NCI-H345 (cell line): ENCODE measurements at regions not wholly inside any gene's neighbourhood (a gene's known extent, or its start where the extent isn't known, plus 50 kb on each side); places are given as distances from the start of the nearest gene placed in this dataset.
"Not testable (repeated sequence)": the region's sequence is repeated elsewhere in the genome, so short reads cannot be mapped to it uniquely, and the experiment has no call there.

ENCODE experiments used
- DNase-seq: peaks from one replicate; lab custom pipeline; 2025; lab: John Stamatoyannopoulos, UW

GRCh38 chr5:172548981-172549687, 91.9 kb upstream of the NEURL1B start:
- DNase-seq = no peak

DNA sequence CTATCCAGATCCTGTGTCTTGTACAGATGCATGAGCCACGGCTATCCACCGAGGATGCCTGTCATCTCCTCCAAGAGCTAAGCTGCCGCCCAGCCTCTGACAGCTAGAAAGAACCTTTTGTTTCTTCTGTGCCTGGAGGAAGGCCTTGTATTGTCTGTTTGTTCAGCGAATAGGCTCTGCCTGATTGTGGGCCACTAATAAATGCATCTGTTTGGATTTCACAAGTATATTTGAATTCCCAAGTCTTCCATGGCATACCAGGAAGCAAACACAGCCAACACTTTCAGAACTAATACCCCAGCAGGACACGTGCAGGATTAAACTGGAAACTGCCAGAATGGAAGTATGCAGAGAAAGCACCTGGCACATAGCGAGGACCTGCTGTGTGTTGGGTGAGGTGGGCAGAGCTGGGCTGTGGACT, 92.7 kb upstream of the NEURL1B start:
- DNase-seq = peak; percentile 57

DNA sequence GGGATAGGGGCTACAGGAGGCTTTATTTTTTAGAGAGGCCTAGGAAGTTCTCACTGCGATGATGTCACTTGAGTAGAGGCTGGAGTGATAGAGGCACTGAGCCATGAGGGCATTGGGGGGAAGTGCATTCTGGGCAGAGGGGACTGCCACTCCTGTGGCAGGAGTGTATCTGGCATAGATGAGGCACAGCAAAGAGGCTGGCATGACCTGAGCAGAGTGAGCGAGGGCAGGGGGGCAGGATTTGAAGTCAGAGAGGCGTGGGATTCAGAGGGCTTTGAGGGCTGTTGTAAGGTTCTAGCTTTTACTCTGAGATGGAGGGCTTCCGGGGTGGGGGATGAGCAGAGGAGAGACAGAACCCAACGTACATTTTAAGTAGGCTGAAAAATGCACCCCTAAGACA, 91.9 kb upstream of the SH3PXD2B start:
- DNase-seq = no peak

DNA sequence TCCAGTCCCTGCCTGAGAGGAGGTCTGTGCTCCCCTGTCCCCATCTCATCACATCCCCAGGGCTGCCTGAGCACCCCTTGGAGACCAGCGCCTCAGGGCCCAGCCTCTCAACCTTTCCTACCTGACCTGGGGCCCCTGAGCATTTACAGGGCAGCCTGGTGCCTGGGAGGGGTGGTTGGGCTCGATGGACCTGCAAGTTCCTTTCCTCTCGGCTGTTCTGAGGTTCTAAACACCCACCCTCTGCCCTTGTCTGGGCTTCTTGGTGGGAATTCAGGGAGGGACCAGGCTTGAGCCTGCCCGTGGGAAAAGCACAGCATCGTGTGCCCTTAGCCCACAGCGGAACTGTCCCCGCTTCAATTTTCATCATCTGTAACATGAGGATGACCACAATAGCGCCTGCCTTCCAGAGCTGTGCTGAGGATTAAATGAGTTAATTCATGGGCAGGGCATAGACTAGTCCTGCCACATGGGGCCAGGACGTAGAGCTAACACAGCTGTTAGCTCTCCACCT, 91.0 kb upstream of the SH3PXD2B start:
- no peak for DNase-seq

- DNase-seq = peak; percentile 70
Measured at GRCh38 chr5:172544371-172545095, 90.2 kb upstream of the SH3PXD2B start.

- peak; percentile 40 for DNase-seq
Measured at GRCh38 chr5:172543484-172544298, 89.4 kb upstream of the SH3PXD2B start.

DNA sequence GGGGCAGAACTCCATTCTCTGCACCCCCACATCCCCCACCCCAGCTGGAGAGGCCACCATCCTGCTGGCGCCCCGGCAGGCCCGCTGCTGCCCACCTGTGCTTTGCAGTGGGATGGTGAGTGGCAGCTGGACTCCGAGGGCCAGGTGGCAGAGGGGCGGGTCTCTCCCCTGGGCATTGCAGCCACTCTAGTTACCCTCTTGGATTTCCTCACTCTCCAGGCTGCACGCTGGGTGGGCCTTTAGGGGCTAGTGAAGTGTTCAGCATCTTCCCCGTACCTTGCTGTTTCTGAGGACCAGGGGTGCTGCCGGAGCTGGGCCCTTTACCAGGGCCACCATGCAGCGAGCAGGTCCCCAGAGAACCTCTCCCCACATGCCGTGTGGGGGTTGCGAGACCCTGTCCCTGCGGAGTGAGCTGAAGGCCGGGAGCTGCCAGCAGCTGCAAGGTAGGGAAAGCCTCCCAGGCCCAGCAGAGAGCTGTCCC, 88.4 kb upstream of the SH3PXD2B start:
- peak; percentile 72 for DNase-seq

- no peak for DNase-seq
Measured at GRCh38 chr5:172541773-172542136, 87.4 kb upstream of the SH3PXD2B start.

DNA sequence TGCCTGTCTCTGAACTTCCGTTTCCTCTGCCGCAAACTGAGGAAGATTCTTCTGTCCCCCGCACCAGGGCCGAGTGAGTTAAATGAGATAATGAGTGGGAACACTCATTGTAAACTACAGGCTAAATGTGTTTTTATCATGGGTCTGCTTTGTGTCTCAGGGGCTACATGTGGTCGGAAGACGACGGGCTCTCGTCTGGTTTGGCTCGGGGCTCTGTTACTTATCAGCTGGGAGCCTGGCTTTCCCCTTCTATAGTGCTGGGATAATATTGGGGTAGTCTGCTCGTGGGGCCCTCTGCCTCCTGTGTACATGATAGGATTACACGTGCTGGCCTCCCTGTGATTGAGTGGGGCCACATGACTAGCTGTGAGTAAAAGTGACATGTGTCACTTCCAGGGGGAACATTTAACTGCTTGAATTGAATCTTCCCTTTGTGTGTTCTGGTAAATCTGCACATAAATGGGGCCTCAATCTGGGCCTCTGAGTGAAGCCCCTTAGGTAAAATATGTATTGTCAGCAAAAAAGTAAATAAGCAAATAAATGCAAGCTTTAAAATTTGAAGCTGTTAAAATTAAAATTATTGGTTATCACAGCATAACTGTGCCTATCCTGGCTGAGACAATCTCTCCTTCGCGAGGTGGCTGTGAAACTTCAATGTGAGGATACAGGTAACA, 86.9 kb upstream of the SH3PXD2B start:
- no peak for DNase-seq

DNA sequence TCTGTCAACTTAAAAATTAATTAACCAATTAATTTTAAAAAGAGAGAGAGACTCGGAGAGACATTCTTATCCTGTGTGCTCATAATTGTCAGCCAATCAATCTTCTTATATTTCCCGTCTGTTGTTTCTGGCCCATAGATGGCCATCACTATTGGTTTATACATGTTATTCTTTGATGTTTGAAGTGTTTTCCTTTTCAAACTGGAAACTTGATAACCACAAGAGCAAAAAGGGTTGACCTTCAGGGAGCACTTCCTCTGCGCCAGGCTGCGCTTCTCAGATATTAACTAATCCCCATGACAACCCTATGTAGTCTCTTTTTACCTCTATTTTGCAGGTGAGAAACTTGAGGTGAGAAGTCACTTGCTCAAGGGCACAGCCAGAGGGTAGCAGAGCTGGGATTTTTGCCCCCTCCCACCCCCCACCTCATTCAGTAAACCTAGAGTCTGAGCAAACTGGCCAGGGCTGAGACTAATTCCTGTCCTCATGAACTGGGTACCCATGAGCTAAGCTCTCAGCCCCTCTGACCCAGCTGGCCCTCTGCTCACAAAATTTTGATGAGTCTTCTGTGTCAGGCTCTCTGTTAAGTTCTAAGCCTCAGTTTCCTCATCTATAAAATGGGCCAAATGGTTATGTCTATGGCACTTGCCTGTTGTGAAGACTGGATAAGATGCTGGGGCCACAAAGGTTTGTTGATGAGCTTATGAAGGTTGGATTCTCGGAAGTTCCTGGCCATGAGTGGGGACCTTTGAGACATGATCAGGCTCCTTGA, 86.0 kb upstream of the SH3PXD2B start:
- no peak for DNase-seq

- DNase-seq = no peak
Measured at GRCh38 chr5:172535108-172535445, 80.8 kb upstream of the SH3PXD2B start.

GRCh38 chr5:172534229-172535107, 80.1 kb upstream of the SH3PXD2B start:
- peak; percentile 16 for DNase-seq

GRCh38 chr5:172533399-172534228, 79.3 kb upstream of the SH3PXD2B start:
- peak; percentile 70 for DNase-seq

GRCh38 chr5:172533058-172533398, 78.7 kb upstream of the SH3PXD2B start:
- no peak for DNase-seq

- DNase-seq = not testable (repeated sequence)
Measured at GRCh38 chr5:172532439-172532838, 78.1 kb upstream of the SH3PXD2B start.

DNA sequence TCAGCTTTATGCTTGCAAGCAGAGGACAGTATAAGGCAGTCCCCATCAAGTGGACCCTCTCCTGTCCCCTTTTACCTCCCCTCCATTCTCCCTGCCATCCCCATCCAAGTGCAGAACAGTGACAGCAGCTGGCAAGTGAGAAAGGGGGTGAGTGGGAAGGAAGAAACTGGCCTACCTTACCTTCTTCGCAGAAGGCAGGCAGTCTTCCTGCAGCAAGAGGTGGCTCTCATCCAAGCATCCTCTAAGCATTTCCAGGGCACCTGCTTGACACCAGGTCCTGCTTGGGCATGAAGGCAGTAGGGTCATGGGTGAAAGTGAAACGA, 77.3 kb upstream of the SH3PXD2B start:
- DNase-seq = no peak

DNA sequence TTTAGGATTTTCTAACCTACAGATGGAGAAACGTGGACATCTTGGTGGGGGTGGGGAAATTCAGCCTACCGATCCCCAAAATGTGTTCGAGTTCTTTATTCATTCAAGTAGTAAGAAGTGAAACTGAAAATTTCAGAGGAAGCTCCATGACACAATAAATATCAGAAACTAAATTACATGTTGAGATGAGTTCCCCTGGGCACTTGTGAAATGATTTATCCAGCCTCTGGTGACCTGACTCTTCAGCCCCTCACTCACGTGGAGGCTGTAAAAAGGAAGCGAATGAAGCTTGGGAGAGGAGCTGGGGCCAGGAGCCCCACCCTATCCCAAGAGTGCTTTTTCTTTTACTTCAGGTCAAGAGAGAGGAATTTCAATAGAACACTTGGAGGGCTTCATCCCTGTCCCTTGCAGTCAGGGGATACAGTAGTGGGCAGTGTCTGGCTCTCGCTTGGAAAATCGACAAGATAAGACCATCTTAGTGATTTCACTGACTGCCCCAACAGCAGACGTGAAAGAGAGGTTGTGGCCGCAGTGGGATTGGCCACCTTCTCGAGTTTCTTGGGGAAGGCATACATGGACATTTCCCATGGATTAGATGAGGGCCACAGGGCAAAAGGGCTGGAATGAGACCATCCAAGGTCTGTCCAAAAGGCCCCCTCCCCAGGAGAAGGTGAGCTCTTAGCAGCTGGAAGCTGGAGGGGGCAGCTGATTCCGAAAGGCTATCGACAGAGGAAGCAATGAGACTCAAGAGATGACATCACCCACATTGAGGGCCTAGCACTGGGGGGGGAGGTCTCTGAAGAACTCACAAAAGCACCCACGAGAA, 76.8 kb upstream of the SH3PXD2B start:
- DNase-seq = no peak

DNA sequence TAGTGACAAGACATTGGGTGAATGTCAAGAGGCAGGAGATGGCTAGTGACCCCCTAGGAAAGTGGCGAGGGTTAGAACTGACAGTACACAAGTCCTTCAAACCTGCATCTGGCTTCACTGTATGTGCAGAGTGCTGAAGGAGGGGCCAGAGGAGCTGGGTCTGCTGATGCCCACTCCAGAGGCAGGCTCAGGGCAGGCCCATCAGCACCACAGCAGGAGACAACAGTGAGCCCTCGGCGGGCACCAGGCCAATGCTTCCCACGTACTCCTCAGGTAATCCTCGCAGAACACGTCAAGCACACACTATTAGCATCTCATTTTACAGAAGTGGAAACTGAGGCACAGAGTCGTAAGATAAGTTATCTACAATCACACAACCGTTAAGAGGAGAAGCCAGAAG, 76.1 kb upstream of the SH3PXD2B start:
- no peak for DNase-seq

GRCh38 chr5:172529896-172530295, 75.6 kb upstream of the SH3PXD2B start:
- DNase-seq = no peak
